AG04450 (cell line): ENCODE measurements at regions not wholly inside any gene's neighbourhood (a gene's known extent, or its start where the extent isn't known, plus 50 kb on each side); places are given as distances from the start of the nearest gene placed in this dataset.

ENCODE experiments used
- CTCF ChIA-PET: fragments of 300-600, 350-600 bp; formaldehyde crosslinking; extraction: SDS; loops from one replicate; lab custom pipeline; 2022; ENCODE audit warnings: antibody characterized with exemption, inconsistent platforms; lab: Charles Lee
- POLR2A ChIA-PET: fragments of 350-600 bp; formaldehyde crosslinking; extraction: SDS; loops from one replicate; lab custom pipeline; 2021; ENCODE audit warnings: antibody characterized with exemption, inconsistent platforms; lab: Yijun Ruan, JAX
- DNase-seq: peaks from one replicate; pipeline ENCODE4 v3.0.0-alpha.2; 2011; ENCODE audit warnings: low read depth, low spot score
- H3K27ac ChIP-seq: one replicate; pipeline ENCODE4 v1.5.1; 2012; ENCODE audit warnings: low read depth, low read length, control low read depth
- H3K27me3 ChIP-seq: one replicate; pipeline ENCODE4 v1.6.0; 2012; ENCODE audit warnings: low read length; ENCODE audit not compliant: control insufficient read depth, insufficient read depth
- H3K4me3 ChIP-seq: 2 replicates; pipeline ENCODE4 v1.5.1; 2011; ENCODE audit warnings: mild to moderate bottlenecking, low read depth, low read length, control low read depth
- H3K9me3 ChIP-seq: 2 replicates; pipeline ENCODE4 v1.5.1; 2012; ENCODE audit warnings: low read length; ENCODE audit not compliant: control insufficient read depth, insufficient read depth
- TF ChIP-seq, protein P1 (sequence below): IDR thresholded peaks from 2 replicates; pipeline ENCODE4 v1.5.1; 2011; ENCODE audit warnings: low read depth, low read length, control low read depth, inconsistent platforms

DNA sequence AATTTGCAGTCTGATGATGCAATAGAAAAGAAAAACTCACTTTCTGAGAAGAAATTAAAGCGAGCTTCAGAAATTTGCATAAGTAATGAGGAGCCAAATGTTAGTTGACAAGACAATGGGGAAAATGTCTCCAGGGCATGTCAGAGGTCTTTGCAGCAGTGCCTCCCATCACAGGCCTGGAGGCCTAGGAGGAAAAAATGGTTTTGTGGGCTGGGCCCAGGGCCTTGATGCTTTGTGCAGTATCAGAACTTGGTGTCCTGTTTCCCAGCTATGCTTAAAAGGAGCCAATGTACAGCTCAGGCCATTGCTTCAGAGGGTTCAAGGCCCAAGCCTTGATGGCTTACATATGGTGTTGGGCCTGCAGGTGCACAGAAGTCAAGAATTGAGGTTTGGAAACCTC is 298.4 kb downstream of the SMARCA2 start:
- ChIA-PET POLR2A (no interaction called here), CTCF (no interaction called here)
- Histone ChIP-seq H3K27me3 (no peaks in the 10 kb centered on the region), H3K4me3 (no peak overlapping the region), H3K27ac (no peak overlapping the region), H3K9me3 (peaks cover 8% of the 10 kb centered on the region; the same call in 1 of the 2 replicates)
- TF ChIP-seq, protein P1, sequence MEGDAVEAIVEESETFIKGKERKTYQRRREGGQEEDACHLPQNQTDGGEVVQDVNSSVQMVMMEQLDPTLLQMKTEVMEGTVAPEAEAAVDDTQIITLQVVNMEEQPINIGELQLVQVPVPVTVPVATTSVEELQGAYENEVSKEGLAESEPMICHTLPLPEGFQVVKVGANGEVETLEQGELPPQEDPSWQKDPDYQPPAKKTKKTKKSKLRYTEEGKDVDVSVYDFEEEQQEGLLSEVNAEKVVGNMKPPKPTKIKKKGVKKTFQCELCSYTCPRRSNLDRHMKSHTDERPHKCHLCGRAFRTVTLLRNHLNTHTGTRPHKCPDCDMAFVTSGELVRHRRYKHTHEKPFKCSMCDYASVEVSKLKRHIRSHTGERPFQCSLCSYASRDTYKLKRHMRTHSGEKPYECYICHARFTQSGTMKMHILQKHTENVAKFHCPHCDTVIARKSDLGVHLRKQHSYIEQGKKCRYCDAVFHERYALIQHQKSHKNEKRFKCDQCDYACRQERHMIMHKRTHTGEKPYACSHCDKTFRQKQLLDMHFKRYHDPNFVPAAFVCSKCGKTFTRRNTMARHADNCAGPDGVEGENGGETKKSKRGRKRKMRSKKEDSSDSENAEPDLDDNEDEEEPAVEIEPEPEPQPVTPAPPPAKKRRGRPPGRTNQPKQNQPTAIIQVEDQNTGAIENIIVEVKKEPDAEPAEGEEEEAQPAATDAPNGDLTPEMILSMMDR: no peak
- DNase-seq: no peak

DNA sequence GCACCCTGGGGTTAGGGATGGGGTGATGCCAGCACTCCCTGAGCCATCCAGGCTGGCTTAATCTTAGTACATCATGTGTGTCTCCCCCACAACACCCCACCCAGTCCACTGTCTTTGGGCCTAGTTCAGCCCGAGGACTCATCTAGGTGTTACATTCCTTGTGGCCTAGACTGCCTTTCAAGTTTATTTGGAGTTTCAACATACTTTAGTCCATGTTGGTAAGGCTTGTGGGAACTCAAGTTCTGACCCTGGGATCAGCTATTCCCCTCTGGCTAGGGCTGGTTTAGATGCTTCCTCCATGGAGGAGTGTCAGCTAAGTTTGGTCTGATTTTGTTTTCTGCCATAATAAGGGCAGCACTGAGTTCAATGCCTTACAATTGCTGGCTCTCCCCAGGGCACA is 302.4 kb downstream of the SMARCA2 start:
- H3K27me3 ChIP-seq: peaks cover 3% of the 10 kb centered on the region
- no peak overlapping the region for H3K4me3 ChIP-seq
- ChIA-PET POLR2A (no interaction called here), CTCF (no interaction called here)
- H3K9me3 ChIP-seq: peaks cover 8% of the 10 kb centered on the region; the same call in 1 of the 2 replicates
- TF ChIP-seq, protein P1: no peak
- no peak for DNase-seq
- no peak overlapping the region for H3K27ac ChIP-seq

DNA sequence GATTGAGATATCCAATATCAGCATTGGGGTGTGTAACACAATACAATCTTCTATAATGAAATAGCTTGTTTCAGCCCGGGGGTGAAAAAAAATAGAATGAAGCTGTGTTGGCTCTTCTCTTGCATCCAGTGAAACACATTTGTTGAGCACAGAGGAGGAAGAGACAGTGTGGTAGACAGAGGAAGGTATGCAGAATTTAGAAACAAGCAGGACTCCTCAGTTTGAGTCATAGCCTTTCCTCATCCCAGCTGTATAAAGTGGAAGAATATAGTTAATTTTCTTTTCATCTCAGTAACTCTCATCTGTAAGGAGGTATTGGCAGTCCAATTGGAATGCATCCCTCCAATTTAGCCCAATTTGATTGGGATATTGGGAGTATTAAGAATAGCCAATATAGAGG is 302.2 kb upstream of the VLDLR start:
- Histone ChIP-seq H3K4me3 (no peak overlapping the region), H3K9me3 (no peaks in the 10 kb centered on the region), H3K27ac (no peak overlapping the region), H3K27me3 (peaks cover 3% of the 10 kb centered on the region)
- CTCF ChIA-PET: interaction anchor here (0.7 kb wide), 1 partner anchor 527 kb away, joined by 5 read pairs; no protein-coding TSS in a partner anchor
- TF ChIP-seq, protein P1: no peak
- POLR2A ChIA-PET: no interaction called here
- no peak for DNase-seq

DNA sequence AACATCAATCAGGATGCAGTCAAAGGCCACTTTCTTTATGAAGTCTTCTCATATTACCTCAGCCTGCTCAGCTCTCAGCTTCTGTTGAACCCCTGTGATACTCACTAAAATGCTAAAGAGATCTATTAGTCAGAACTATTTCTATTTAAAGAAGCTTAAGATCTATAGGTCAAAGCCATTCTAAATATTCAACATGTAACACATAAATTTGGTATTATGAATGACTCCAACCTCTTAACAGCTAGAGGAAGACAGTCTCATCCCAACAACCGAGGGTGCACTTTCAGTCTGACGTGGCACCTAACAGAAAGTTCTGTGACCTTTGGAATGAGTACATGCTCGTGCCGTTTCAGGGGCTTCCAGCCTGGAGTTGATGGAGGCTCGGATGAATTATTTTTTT is 301.5 kb upstream of the VLDLR start:
- Histone ChIP-seq H3K27me3 (peaks cover 3% of the 10 kb centered on the region), H3K27ac (no peak overlapping the region), H3K4me3 (no peak overlapping the region), H3K9me3 (no peaks in the 10 kb centered on the region)
- TF ChIP-seq, protein P1: no peak
- ChIA-PET CTCF (interaction anchor here (0.6 kb wide), 1 partner anchor 198 kb away, joined by 3 read pairs; no protein-coding TSS in a partner anchor), POLR2A (no interaction called here)
- DNase-seq: no peak

DNA sequence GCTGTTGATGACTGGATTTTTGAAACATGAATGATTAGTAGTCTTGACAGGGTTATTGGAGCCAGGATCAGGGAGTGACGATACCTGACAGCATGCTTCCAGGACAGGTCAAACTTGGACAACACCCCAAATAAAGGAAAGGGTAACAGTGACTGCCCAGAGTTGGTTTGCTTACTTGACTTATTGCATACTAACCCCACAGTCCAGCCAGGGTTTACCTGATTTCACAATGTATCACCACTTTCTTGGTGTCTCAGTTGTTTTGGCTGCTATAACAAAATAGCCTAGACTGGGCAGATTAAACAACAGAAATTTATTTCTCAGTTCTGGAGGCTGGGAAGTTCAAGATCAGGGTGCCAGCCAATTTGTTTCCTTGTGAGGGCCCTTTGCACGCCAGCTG is 301.0 kb upstream of the VLDLR start:
- POLR2A ChIA-PET: no interaction called here
- Histone ChIP-seq H3K27me3 (peaks cover 3% of the 10 kb centered on the region), H3K27ac (no peak overlapping the region), H3K4me3 (no peak overlapping the region), H3K9me3 (no peaks in the 10 kb centered on the region)
- CTCF ChIA-PET: no interaction called here
- DNase-seq: no peak
- TF ChIP-seq, protein P1: no peak
